ENCODE measurements at regions not wholly inside any gene's neighbourhood (a gene's known extent, or its start where the extent isn't known, plus 50 kb on each side); places are given as distances from the start of the nearest gene placed in this dataset.

DNA sequence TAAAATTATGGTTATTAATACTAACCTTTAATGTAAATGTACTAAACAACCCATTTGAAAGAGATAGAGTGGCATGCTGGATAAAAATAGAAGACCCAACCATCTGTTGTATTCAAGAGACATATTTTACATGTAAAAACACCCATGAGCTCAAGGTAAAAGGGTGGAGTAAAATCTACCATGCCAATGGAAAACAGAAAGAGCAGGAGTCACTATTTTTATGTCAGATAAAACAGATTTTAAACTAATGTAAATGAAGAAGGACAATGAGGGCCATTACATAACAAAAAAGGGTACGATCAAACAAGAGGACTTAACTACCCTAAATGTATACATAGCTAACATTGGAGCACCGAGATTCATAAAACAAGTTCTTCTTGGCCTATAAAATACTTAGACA, 66.3 kb downstream of the ITM2A start:
- H3K79me2 ChIP-seq (ENCODE audit: insufficient read depth, low read length) = no peaks in the 10 kb centered on the region
- DNase-seq = no peak
- no peak overlapping the region for H3K4me2 ChIP-seq (ENCODE audit: insufficient read depth, low read length)
- H3K9ac ChIP-seq (ENCODE audit: low read depth, low read length) = no peak overlapping the region
- H3K27ac ChIP-seq (ENCODE audit: low read length) = no peak overlapping the region
- H3K36me3 ChIP-seq (ENCODE audit: insufficient read depth, low read length) = no peaks in the 10 kb centered on the region
- no peaks in the 10 kb centered on the region for H4K20me1 ChIP-seq (ENCODE audit: insufficient read depth, low read length)
- ATAC-seq (ENCODE audit: insufficient read depth, low read depth) = no peak
- H2AFZ ChIP-seq (ENCODE audit: low read depth, low read length) = no peak overlapping the region
- H3K4me3 ChIP-seq (ENCODE audit: low read depth in 1 of 2, low read length in 2 of 2) = no peak overlapping the region
- H3K9me3 ChIP-seq (ENCODE audit: insufficient read depth, low read length, severe bottlenecking) = no peaks in the 10 kb centered on the region
- TF ChIP-seq, protein P1, sequence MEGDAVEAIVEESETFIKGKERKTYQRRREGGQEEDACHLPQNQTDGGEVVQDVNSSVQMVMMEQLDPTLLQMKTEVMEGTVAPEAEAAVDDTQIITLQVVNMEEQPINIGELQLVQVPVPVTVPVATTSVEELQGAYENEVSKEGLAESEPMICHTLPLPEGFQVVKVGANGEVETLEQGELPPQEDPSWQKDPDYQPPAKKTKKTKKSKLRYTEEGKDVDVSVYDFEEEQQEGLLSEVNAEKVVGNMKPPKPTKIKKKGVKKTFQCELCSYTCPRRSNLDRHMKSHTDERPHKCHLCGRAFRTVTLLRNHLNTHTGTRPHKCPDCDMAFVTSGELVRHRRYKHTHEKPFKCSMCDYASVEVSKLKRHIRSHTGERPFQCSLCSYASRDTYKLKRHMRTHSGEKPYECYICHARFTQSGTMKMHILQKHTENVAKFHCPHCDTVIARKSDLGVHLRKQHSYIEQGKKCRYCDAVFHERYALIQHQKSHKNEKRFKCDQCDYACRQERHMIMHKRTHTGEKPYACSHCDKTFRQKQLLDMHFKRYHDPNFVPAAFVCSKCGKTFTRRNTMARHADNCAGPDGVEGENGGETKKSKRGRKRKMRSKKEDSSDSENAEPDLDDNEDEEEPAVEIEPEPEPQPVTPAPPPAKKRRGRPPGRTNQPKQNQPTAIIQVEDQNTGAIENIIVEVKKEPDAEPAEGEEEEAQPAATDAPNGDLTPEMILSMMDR (IDR thresholded peaks at IDR 0.05; ENCODE audit: borderline replicate concordance, extremely low read depth, low read length, poor library complexity, severe bottlenecking) = no peak
- TF ChIP-seq EZH2 (IDR thresholded peaks at IDR 0.05; ENCODE audit: borderline replicate concordance, low read depth, low read length, severe bottlenecking) = no peak
- H3K27me3 ChIP-seq (ENCODE audit: insufficient read depth, low read length, poor library complexity) = no peaks in the 10 kb centered on the region
- no peaks in the 10 kb centered on the region for H3K4me1 ChIP-seq (ENCODE audit: insufficient read depth, low read length)

DNA sequence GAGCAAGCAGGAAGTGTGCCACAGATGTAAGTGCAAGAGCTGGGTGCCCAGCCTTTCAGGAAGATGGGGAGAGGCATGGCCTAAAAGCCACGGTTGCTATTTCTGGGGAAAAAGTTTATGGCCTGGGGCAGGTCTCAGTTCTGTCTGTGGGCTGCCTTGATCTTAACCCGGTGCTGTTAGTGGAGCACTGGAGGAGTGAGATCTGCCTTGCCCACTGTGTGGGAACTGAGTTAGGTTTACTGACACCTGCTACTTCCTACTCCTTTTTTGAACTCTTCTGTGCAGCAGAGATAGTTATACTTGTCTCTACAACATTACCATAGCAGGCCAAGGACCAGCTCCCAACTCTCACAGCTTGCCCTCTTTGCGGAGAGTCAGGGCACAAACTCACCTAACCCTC, 76.5 kb downstream of the ITM2A start:
- Histone ChIP-seq H3K27me3 (ENCODE audit: insufficient read depth, low read length, poor library complexity) (no peaks in the 10 kb centered on the region), H3K27ac (ENCODE audit: low read length) (peak overlapping the region; percentile 60), H3K36me3 (ENCODE audit: insufficient read depth, low read length) (no peaks in the 10 kb centered on the region), H3K9ac (ENCODE audit: low read depth, low read length) (no peak overlapping the region; the same call in 1 of the 2 replicates), H2AFZ (ENCODE audit: low read depth, low read length) (peak overlapping the region; percentile 24; the same call in 1 of the 2 replicates), H4K20me1 (ENCODE audit: insufficient read depth, low read length) (no peaks in the 10 kb centered on the region), H3K4me2 (ENCODE audit: insufficient read depth, low read length) (peak overlapping the region; percentile 29; the same call in 1 of the 2 replicates), H3K4me3 (ENCODE audit: low read depth in 1 of 2, low read length in 2 of 2) (no peak overlapping the region), H3K79me2 (ENCODE audit: insufficient read depth, low read length) (no peaks in the 10 kb centered on the region), H3K9me3 (ENCODE audit: insufficient read depth, low read length, severe bottlenecking) (no peaks in the 10 kb centered on the region), H3K4me1 (ENCODE audit: insufficient read depth, low read length) (peaks cover 49% of the 10 kb centered on the region)
- ATAC-seq (ENCODE audit: insufficient read depth, low read depth) (peak; percentile 86), DNase-seq (peak; percentile 54)
- TF ChIP-seq, protein P1 (IDR thresholded peaks at IDR 0.05; ENCODE audit: borderline replicate concordance, extremely low read depth, low read length, poor library complexity, severe bottlenecking) = no peak
- no peak for TF ChIP-seq EZH2 (IDR thresholded peaks at IDR 0.05; ENCODE audit: borderline replicate concordance, low read depth, low read length, severe bottlenecking)

DNA sequence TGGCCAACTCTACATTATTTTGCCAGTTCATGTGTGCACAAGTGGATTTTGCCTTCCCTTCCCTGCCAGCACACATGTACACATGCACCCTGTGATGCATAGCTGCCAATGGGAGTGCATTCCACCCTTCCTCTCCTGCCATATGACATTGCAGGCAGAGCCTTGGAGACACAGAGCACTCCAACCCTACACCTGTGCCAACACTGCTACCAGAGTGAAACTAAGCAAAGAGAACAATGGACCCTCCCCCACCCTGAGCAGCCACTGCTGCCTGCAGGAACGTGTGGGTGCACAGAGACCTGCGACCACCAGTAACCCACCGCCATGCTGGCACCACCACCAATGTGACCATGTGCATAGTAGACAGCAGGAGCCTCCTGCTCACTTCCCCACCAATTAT, 78.4 kb downstream of the ITM2A start:
- no peaks in the 10 kb centered on the region for H3K27me3 ChIP-seq (ENCODE audit: insufficient read depth, low read length, poor library complexity)
- H4K20me1 ChIP-seq (ENCODE audit: insufficient read depth, low read length) = no peaks in the 10 kb centered on the region
- no peak overlapping the region for H3K9ac ChIP-seq (ENCODE audit: low read depth, low read length)
- peak overlapping the region; percentile 66 for H3K27ac ChIP-seq (ENCODE audit: low read length)
- no peak overlapping the region for H3K4me3 ChIP-seq (ENCODE audit: low read depth in 1 of 2, low read length in 2 of 2)
- DNase-seq (peak; percentile 16), ATAC-seq (ENCODE audit: insufficient read depth, low read depth) (peak; percentile 30)
- no peaks in the 10 kb centered on the region for H3K36me3 ChIP-seq (ENCODE audit: insufficient read depth, low read length)
- H3K9me3 ChIP-seq (ENCODE audit: insufficient read depth, low read length, severe bottlenecking) = no peaks in the 10 kb centered on the region
- no peak overlapping the region for H2AFZ ChIP-seq (ENCODE audit: low read depth, low read length)
- no peaks in the 10 kb centered on the region for H3K79me2 ChIP-seq (ENCODE audit: insufficient read depth, low read length)
- TF ChIP-seq EZH2 (IDR thresholded peaks at IDR 0.05; ENCODE audit: borderline replicate concordance, low read depth, low read length, severe bottlenecking) = no peak
- TF ChIP-seq, protein P1 (IDR thresholded peaks at IDR 0.05; ENCODE audit: borderline replicate concordance, extremely low read depth, low read length, poor library complexity, severe bottlenecking) = no peak
- peaks cover 49% of the 10 kb centered on the region for H3K4me1 ChIP-seq (ENCODE audit: insufficient read depth, low read length)
- H3K4me2 ChIP-seq (ENCODE audit: insufficient read depth, low read length) = no peak overlapping the region

DNA sequence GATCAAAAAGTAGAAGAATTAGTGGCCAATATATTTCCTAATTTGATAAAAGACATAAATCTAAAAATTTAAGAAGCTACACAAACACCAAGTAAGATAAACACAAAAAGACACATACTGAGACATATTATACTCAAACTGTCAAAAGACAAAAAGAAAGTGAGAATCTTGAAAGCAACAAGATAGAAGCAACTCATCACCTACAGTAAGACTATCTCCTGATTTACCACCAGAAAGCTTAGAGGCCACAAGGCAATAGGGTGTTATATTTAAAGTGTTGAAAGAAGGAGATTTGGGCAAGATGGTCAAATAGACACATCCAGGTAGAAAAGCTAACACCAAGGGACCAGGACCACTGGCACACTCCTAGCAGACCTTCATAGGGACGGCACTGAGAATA, 79.4 kb downstream of the ITM2A start:
- ATAC-seq (ENCODE audit: insufficient read depth, low read depth) (no peak), DNase-seq (no peak)
- H3K9me3 ChIP-seq (ENCODE audit: insufficient read depth, low read length, severe bottlenecking) = no peaks in the 10 kb centered on the region
- H4K20me1 ChIP-seq (ENCODE audit: insufficient read depth, low read length) = no peaks in the 10 kb centered on the region
- no peak overlapping the region for H3K4me3 ChIP-seq (ENCODE audit: low read depth in 1 of 2, low read length in 2 of 2)
- H2AFZ ChIP-seq (ENCODE audit: low read depth, low read length) = no peak overlapping the region
- H3K9ac ChIP-seq (ENCODE audit: low read depth, low read length) = no peak overlapping the region
- H3K36me3 ChIP-seq (ENCODE audit: insufficient read depth, low read length) = no peaks in the 10 kb centered on the region
- H3K27ac ChIP-seq (ENCODE audit: low read length) = 0 out of 2 replicates have a peak overlapping the region, but pooled peaks have one; percentile 66
- no peak overlapping the region for H3K4me2 ChIP-seq (ENCODE audit: insufficient read depth, low read length)
- H3K4me1 ChIP-seq (ENCODE audit: insufficient read depth, low read length) = peaks cover 49% of the 10 kb centered on the region
- H3K27me3 ChIP-seq (ENCODE audit: insufficient read depth, low read length, poor library complexity) = no peaks in the 10 kb centered on the region
- H3K79me2 ChIP-seq (ENCODE audit: insufficient read depth, low read length) = no peaks in the 10 kb centered on the region
- no peak for TF ChIP-seq EZH2 (IDR thresholded peaks at IDR 0.05; ENCODE audit: borderline replicate concordance, low read depth, low read length, severe bottlenecking)
- TF ChIP-seq, protein P1 (IDR thresholded peaks at IDR 0.05; ENCODE audit: borderline replicate concordance, extremely low read depth, low read length, poor library complexity, severe bottlenecking) = no peak

Measured in DND-41 (cell line).